HG02840 (cell line): ENCODE measurements at regions not wholly inside any gene's neighbourhood (a gene's known extent, or its start where the extent isn't known, plus 50 kb on each side); places are given as distances from the start of the nearest gene placed in this dataset.

Experiments used
- ATAC-seq: cut with Tn5 transposase; IDR thresholded peaks from one replicate; pipeline ENCODE4 v1.9.1; 2021; ENCODE audit warnings: mild to moderate bottlenecking, moderate library complexity, moderate number of reproducible peaks; ENCODE audit not compliant: unreplicated experiment, low FRiP score

DNA sequence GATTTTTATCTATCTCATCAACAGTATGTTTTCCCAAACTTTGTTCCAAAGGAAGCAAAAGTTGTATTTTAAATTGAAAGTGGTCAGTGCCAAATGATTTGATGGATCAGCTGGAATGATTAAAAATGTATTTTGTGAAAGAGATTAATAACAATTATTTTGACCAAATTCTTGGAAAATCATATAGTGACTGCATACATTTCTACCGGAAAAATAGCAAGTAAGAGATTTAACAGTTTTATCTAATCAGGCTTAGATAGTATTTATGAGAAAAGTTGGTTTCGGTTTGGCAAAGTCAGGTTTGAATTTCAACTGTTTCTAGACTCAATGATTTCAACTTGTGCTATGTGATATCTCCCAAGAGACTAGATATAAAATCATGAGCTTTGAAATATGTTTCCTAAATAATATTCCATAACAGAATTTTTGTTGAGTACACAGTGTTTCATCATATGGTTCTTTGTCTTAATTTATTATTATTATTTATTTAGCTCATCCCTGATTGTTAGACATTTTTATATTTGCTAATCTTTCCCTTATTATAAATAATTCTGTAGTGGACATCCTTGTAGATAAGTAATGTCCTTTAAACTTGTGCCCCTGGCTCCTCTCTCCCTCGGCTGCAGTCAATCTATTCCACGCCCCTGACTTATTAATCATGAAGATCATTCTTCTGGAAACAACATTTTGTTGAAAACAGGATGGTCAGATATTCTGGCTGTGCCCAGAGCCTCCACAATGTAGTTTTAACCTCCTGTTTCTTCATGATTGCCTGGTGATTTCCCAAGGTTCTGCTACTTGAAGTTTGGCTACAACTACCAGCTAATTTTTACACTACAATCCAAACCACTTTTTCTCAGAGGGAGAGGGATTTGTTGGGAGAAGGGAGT lies 520.7 kb upstream of the TCF4 start:
- ATAC-seq = no peak

DNA sequence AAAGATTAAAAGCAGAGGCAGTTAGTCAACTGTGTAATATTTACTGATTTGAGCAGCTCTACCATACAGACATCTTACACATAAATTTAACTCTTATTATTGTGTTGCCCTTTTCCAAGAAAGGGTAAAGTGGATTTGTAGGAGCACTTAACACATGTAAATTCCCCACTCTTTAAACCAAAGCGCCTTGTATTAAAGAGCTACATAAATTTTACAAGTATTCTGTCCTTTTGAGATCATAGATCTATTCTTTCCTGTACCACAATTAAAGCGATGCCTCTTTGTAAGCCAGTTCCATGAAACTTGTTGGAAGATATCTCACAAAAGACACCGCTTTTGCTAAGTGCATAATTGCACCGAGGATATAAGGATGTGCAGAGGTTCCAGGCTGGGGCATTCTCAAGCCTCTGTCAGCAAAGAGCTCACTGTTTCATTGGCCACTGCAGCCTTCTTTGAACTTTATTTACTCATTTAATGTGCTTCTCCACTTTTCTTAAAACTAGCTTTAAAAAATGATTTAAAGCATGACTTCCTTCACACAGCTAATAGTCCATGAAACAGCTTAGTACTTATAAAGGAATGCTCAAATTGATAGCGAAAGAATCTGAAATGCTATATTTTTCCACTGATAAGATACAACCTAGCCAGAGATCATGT lies 520.0 kb upstream of the TCF4 start:
- ATAC-seq = no peak

DNA sequence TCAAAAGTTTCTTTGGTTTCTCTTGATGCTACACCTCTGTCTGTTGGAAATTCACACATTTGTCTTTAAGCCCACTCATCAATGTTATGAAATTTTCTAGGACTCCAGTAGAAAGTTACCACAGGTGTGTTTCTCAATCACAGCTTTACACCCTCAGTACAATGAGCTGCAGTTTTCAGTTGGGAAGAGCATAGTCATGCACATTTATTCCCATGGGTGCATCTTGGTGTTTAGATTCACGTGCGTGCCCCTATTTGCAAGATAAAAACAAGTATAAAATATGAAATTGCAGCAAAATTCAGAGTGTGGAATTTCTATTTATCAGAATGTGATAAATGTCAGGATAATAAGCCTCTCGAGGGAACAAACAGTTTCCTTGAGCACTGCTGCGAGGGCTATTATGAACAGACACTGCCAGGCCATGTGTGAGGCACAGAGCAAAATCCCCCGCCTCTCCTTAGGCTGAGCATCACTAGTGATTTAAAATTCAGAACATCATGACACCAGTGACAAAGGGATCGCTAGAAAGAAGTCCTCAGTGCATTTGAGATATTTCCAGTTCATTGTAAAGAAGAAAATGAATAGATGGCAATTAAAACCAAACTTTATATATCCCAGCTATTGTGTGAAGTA lies 512.2 kb upstream of the TCF4 start:
- no peak for ATAC-seq

DNA sequence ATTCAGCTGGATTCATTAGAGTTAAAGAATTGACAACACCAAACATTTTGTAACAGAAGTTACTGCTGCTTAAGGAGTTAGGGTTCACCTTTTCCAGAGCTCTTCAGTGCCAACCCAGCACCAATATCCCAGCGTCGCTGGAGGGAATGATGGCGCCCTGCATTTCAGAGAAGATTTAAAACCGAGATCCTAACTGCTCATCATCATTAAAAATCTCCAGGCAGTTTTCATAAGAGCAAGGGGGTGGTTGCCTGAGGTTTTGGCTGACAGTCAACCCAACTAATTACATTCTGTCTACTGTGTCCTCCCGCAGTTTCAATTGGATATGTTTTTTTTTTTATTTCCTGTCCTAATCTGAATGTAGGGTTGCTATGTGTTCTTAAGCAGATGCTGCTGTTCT lies 509.6 kb upstream of the TCF4 start:
- no peak for ATAC-seq

DNA sequence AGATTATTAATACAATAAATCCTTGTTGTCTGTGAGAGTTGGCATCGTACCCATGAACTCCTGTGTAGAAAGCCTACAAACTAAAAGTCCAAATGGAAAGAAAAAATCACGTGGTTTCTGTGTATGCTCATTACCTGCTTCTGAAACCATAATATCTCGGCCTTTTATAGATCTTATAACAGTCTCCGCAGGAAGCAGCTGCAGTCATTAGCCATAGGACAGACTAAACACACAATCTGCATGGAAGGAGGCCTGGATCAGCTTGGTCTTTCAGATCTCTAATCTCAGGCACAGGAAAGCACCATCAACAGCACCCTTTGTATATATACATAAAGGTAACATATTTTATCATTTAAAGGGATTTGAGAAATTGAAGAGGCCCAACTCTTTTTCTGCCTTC lies 508.9 kb upstream of the TCF4 start:
- no peak for ATAC-seq

DNA sequence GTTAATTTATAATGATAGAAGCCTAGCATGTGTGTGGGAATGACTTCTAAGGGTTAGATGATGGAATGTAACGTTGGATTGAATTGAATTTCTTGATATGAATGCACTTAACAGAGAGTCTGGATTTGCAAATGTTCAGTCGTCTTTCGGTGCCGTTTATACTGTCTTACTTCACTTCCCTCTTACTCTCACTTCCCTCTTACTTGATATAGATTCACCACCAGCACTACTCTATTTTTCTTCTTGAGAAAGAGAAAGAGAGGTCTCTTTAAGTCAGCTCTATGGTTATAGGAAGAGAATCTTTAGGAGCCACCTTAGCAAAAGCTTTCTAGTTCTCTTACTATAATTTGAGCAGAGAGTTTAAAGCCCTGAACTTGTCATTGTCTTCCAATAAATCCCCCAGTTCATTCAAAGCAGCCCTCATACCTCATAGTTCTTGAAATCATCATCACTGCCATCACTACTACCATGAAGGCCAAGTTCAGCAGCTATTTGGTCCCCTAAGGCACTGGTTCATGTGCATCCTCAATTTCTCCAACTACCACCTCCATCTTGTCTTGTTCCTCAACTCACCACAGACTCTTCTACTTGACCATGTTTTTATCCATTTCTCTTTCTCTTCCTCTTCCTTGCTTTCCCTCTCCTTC lies 501.7 kb upstream of the TCF4 start:
- ATAC-seq = no peak

DNA sequence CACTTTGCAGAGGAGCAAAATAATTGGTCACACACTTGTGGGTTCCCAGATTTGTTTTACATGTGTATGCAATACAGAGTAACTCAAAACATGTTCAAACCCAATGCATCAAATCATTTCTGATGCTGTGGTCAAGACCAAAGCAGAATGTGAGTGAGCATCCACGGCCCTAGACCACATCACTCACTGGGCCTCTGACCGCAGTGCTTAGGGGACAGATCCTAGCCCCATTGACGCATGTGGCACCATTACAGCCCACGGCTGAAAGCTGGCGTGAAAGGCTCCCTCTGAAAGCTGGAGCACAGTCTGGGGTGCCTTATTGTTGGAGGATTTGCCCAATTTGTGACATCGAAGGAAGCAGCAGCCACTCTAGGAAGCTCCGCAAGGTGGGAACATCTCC lies 498.8 kb upstream of the TCF4 start:
- ATAC-seq = no peak

DNA sequence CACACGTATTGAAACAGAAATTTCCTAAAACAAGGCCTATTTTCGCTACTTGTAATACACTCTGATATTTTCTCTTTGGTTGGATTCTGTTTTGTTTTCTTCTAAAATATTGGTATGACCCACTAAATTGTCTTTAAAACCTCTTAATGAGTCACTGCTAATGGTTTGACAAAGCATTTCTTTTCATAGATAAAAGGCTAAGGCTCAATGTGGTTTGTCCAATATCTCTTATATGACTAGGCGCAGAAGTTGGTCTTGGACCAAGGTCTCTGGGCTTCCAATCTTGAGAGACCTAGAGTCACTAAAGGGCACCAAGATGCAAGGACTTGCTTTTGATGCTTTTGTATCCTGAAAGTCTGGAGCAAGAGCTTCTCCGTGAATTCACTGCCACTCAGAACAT lies 498.2 kb upstream of the TCF4 start:
- ATAC-seq = no peak

DNA sequence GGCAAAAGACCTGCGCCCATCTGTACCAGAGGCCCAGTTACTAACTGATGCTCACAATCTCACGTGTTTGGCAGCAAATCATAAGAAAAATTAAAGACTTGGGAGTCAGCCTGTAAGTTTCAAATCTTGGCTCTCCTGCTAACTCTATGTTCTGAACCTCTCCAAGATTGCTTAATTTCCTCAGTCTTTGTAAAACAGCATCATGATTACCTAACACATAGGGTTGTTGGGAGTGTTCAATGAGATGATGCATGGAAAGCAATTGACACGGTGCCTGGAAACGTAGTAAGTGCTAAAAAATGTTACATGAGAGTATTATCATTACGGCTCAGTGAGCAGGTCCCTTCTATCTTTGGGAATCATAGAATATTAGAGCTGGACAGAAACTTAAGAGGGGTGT lies 497.6 kb upstream of the TCF4 start:
- no peak for ATAC-seq

DNA sequence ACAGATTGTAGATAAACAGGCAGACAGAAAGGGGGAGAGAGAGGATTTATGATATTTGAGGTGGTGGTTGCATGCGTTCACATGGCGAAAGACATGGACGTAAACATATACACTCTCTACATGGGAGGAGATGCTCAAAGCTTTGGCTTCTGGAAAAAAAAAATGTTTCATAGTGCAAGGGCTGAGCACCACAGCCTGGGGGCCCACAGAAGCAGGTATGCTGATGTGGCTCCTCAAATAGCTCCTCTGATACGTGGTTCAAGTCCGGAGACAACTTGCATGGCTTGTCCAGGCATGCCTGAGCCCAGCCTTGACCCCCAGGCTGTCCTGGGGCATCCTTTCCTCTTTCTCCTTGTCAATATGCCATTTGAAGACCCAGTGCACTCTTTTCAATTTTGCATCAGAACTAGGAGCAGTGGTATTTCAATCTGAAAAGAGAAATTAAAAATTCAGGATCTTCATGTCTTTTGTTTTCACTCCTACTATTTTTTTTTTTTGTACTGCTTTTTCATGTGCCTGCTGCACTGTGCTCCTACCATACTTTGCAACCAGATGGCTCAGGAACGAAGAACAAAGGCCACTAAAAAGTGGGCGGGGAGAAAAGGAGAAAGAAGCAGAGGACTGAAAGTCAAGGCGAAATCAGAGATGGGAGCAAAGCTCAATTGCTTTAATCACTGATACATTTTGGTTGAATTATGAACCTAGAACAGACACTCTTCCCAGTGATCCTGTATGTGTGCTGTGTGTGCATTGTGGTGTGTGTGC lies 495.7 kb upstream of the TCF4 start:
- no peak for ATAC-seq

DNA sequence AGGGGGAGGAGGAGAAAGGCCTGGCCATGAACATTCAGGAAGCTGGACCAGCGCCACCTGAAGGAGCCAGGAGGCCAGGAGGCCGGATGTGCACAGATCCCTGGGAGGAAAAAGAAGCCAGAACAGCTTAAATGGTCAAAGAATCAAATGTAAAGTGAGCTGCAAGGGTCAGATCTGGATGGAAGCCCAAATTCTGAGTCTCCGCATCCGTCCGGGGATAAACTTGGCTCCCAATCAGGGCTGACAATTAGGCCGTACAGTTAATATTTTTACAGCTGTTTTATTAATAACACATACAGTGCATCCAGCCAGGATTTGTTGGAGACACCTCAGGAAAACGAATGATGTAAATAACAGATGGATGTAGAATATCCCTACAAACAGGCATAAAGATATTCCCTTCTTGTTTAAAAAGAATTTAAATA lies 495.1 kb upstream of the TCF4 start:
- no peak for ATAC-seq

DNA sequence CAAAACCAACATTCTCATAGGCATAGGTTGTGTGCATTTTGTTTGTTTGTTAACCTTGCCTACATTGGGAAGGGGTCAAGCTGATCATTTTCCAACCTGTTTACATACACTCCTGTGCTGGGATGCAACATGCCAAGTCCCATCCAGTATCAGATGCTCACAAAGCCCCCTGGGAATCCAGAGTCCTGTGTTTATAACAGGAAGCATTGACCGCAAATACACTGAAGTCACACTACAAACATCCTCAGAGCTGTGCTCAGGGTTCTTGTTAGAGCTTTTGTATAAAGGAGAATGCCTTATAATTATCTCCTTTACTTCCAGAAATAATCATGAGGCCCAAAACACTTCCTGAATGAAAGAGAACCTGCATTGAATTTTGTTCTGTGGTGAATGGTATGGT lies 488.7 kb upstream of the TCF4 start:
- ATAC-seq = no peak

DNA sequence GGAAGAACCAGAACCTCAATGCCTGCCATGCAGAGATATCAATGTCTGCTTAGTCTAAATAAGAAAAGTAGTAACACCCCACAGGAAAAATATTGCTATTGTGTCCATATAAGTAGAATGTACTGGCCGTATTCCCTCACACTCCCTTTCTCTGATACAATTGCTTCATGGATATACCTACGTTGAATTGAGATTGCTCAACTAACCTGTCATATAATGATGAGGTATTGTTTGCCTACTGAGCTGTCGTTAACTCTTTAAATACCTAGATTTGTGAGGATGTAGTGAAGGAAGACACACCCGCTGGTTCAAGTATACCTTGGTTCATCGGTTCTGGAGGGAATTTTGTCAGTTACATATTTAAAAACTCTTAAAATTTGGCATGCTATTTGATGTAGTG lies 480.7 kb upstream of the TCF4 start:
- ATAC-seq = no peak

DNA sequence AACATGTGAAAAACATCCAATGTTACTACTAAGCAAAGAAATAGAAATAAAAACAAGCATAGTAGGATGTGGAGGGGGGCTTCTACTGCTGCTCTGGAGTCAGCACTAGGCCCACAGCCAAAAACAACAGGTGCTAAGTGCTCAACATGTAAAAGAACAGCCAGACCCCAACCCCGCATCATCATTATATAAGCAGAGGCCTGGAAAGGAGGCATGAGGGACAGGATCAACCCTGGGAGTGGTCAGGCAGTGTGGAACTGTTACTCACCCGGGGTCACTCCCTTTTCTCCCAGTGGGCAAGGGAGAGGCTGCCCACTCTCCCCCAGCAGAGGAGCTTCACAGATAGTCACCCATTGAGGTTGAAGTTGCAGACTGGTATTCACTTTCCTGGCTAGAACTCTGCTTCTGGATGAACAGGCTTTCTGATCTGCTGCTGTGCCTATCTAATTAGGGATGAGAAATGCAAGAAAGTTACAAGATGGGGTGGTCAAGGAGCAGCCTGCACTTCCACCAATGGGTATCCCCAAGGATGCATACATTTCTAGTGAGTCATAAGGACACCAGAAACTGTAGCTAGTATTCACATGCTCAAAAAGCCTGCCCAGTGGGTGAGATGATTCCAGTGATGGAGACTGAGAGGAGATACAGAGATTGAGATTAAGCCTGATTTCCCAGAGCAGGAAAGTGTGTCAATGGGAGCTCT lies 480.1 kb upstream of the TCF4 start:
- ATAC-seq = no peak

DNA sequence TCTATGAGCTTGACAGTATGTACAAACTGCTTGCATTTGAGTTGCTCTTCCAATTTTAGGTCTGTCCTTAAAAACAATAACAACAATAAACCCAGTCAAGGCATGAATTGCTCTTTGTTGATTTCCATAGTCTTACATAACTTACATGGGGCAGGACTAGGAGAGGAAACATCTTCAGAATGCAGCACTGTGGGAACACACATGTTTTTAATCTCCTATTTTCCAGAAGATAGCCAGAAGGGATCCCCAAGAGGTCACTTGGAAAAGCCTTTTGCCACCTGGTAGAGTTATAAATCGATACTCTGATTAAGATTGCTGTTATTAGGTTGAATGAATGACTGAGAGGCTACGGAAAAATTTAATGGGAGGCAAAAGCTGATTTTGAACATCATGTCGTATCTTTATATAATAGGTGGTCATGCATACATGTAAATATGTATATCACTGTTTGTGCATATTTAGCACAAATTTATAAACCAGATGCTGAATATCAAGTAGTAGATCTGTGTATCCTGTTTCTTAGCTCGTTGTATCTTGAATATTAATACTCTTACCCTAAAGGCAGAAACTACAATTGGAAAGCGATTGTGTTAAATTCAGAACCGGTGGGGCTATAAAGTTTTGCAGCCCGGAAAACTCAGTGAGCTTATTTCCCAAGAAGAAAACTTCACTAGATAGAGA lies 479.4 kb upstream of the TCF4 start:
- no peak for ATAC-seq

DNA sequence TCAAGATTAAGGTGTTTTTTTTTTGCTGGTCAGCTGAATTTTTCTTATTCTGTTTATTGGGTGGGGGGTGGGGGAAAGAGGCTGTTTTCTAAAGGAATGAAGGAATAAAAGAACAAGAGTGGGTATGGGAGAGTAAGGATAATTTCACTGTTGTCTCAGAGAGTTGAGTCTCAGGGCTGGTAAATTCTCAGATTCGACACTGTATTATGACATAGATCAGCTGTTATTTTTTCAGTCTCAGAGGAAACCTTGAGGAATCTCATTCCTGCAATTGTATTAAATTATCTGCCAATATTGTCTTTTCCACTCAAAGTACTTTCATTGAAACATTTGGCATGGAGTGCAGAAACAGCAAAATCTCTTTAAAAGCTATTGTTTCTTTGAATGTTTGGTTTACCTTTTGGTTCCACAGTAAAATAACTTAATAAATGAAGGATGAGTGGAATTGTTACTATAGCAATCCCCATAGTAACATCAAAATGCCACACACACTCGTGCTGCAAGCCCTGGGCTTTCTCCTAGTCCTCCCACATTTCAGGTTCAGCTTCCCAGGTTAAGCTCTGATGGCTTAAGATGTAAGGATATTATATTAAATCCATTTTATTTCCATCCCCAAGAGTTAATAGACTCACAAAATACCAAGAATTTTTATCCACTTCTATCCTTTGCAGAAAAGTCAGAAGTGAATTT lies 478.7 kb upstream of the TCF4 start:
- ATAC-seq = no peak

DNA sequence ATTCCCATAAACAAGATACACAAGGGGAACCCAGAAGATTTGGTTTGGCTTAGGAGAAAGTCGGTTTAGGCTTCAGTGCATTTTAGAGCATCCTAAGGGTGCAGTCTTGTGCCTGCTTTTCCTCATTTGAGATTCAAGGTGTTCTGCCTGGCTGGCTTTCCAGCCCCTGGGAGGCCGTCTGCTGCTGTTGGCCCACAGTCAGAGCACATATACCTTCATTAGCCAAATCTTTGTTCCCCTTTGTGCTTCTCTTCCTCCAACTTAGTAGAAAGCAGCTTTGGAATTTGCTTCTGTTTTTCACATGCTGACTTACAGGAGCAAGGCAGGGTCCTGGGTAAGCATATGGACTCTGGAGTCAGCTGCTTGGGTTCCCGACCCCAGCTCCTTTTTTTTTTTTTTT lies 477.1 kb upstream of the TCF4 start:
- ATAC-seq = no peak

DNA sequence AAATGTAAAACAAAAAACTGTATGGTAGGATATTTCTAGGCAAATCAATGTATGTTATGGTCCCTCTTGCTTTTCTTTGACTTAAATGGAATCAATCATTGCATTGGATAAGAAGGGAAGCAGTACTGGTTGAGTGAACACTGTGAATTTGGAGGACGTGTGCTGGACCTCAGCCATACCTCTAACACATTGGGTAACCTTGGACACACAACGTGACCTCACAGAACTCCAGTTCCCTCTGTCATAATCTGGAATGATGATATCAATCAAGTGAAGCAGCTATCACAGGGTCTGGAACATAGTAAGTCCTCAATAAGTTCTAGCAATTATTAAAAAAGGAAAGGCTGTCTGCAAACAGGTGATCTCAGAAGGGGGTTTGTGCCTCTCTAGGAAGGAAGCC lies 474.9 kb upstream of the TCF4 start:
- no peak for ATAC-seq
